ENCODE measurements at regions not wholly inside any gene's neighbourhood (a gene's known extent, or its start where the extent isn't known, plus 50 kb on each side); places are given as distances from the start of the nearest gene placed in this dataset.

DNA sequence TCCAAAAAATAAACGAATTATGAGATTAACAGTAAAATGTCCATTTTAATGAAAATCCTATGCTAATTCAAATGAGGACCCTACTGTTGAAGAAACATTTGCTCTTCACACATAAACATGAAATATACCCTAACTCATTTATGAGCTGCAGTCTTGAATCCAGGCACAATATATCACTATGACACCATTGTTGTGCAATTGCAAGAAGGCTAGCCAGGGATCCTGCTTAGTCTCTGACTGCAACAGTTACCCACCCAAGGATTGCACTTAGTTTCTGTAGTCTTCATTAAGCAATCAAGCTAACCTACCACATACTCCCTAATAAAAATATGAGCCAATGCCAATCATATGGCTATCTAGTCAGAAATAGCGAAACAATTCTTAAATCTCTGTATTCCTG lies 981.0 kb upstream of the FAT3 start:
- H3K4me2 ChIP-seq (ENCODE audit: low read length), result no peak overlapping the region
- no peak overlapping the region for H3K4me3 ChIP-seq (ENCODE audit: low read length)
- TF ChIP-seq EZH2phosphoT487 (IDR thresholded peaks at IDR 0.05; ENCODE audit: borderline replicate concordance, low read length), result no peak
- TF ChIP-seq, protein P1, sequence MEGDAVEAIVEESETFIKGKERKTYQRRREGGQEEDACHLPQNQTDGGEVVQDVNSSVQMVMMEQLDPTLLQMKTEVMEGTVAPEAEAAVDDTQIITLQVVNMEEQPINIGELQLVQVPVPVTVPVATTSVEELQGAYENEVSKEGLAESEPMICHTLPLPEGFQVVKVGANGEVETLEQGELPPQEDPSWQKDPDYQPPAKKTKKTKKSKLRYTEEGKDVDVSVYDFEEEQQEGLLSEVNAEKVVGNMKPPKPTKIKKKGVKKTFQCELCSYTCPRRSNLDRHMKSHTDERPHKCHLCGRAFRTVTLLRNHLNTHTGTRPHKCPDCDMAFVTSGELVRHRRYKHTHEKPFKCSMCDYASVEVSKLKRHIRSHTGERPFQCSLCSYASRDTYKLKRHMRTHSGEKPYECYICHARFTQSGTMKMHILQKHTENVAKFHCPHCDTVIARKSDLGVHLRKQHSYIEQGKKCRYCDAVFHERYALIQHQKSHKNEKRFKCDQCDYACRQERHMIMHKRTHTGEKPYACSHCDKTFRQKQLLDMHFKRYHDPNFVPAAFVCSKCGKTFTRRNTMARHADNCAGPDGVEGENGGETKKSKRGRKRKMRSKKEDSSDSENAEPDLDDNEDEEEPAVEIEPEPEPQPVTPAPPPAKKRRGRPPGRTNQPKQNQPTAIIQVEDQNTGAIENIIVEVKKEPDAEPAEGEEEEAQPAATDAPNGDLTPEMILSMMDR (IDR thresholded peaks at IDR 0.05; ENCODE audit: low read depth, low read length, poor library complexity, severe bottlenecking), result no peak

DNA sequence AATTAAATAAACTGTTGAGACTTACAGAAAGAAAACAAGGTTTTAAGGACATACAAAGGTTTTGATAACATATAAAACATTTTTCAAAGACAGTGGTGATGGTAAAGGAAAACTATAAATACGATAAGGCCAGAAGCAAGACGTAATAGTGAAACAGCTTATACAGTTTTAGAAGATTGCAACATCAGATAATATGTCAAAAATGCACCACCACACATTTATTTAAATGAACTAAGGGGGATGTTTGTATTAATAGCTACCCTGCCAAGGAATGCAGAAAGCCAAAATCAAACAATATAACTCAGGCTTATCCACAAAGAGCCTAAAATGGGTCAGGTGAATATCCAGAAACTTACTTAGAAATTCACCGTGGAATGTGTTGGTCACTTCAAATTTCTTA lies 981.6 kb upstream of the FAT3 start:
- Histone ChIP-seq H3K27me3 (ENCODE audit: control insufficient read depth, low read length) (no peaks in the 10 kb centered on the region), H3K36me3 (ENCODE audit: control insufficient read depth, low read length) (no peaks in the 10 kb centered on the region), H3K4me3 (ENCODE audit: low read length) (no peak overlapping the region), H3K9me3 (ENCODE audit: control insufficient read depth, insufficient read depth, low read length) (no peaks in the 10 kb centered on the region), H3K9me2 (replicated peaks; ENCODE audit: control insufficient read depth, low read length) (no peaks in the 10 kb centered on the region), H3K4me2 (ENCODE audit: low read length) (no peak overlapping the region), H4K20me1 (ENCODE audit: control insufficient read depth, insufficient read depth, low read depth, low read length) (no peaks in the 10 kb centered on the region), H3F3A (ENCODE audit: control insufficient read depth, insufficient read depth) (no peaks in the 10 kb centered on the region), H3K79me2 (ENCODE audit: control insufficient read depth, low read length) (no peaks in the 10 kb centered on the region), H3K4me1 (ENCODE audit: control insufficient read depth, low read length) (no peaks in the 10 kb centered on the region), H3K27ac (ENCODE audit: low read depth, low read length) (no peak overlapping the region)
- TF ChIP-seq, protein P1 (IDR thresholded peaks at IDR 0.05; ENCODE audit: low read depth, low read length, poor library complexity, severe bottlenecking), result no peak
- TF ChIP-seq EZH2phosphoT487 (IDR thresholded peaks at IDR 0.05; ENCODE audit: borderline replicate concordance, low read length), result no peak

More for the DNA sequence above, 981.0 kb upstream of the FAT3 start:
- Histone ChIP-seq H3K4me1 (ENCODE audit: control insufficient read depth, low read length) (no peaks in the 10 kb centered on the region), H3K9me3 (ENCODE audit: control insufficient read depth, insufficient read depth, low read length) (no peaks in the 10 kb centered on the region), H4K20me1 (ENCODE audit: control insufficient read depth, insufficient read depth, low read depth, low read length) (no peaks in the 10 kb centered on the region), H3K27me3 (ENCODE audit: control insufficient read depth, low read length) (no peaks in the 10 kb centered on the region), H3K9me2 (replicated peaks; ENCODE audit: control insufficient read depth, low read length) (no peaks in the 10 kb centered on the region), H3K27ac (ENCODE audit: low read depth, low read length) (no peak overlapping the region), H3F3A (ENCODE audit: control insufficient read depth, insufficient read depth) (no peaks in the 10 kb centered on the region), H3K79me2 (ENCODE audit: control insufficient read depth, low read length) (no peaks in the 10 kb centered on the region), H3K36me3 (ENCODE audit: control insufficient read depth, low read length) (no peaks in the 10 kb centered on the region)

DNA sequence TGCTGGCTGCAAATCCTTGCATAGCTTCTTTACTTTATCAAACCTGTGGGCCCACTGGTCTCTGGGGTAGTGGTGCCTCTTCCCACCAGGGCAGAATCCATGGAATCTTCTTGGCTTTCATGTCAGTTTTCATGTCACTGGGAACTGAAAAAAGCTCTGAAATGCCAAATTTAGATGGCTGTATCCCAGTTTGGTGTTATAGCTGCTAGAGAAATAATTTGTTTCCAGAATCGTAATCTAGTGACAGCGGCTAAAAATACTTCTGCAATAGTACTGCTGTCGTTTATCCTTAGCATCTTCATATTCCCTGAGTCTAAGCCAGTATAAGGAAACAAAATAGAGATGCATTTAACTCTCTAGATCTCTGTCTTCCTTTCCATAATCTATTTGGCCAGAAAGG lies 983.4 kb upstream of the FAT3 start:
- Histone ChIP-seq H3K4me3 (ENCODE audit: low read length) (no peak overlapping the region), H3F3A (ENCODE audit: control insufficient read depth, insufficient read depth) (no peaks in the 10 kb centered on the region), H3K4me2 (ENCODE audit: low read length) (no peak overlapping the region), H3K9me2 (replicated peaks; ENCODE audit: control insufficient read depth, low read length) (no peaks in the 10 kb centered on the region), H3K4me1 (ENCODE audit: control insufficient read depth, low read length) (no peaks in the 10 kb centered on the region), H3K27ac (ENCODE audit: low read depth, low read length) (no peak overlapping the region), H3K27me3 (ENCODE audit: control insufficient read depth, low read length) (no peaks in the 10 kb centered on the region), H3K79me2 (ENCODE audit: control insufficient read depth, low read length) (no peaks in the 10 kb centered on the region), H3K9me3 (ENCODE audit: control insufficient read depth, insufficient read depth, low read length) (no peaks in the 10 kb centered on the region), H4K20me1 (ENCODE audit: control insufficient read depth, insufficient read depth, low read depth, low read length) (no peaks in the 10 kb centered on the region), H3K36me3 (ENCODE audit: control insufficient read depth, low read length) (no peaks in the 10 kb centered on the region)
- no peak for TF ChIP-seq EZH2phosphoT487 (IDR thresholded peaks at IDR 0.05; ENCODE audit: borderline replicate concordance, low read length)
- TF ChIP-seq, protein P1 (IDR thresholded peaks at IDR 0.05; ENCODE audit: low read depth, low read length, poor library complexity, severe bottlenecking), result no peak

DNA sequence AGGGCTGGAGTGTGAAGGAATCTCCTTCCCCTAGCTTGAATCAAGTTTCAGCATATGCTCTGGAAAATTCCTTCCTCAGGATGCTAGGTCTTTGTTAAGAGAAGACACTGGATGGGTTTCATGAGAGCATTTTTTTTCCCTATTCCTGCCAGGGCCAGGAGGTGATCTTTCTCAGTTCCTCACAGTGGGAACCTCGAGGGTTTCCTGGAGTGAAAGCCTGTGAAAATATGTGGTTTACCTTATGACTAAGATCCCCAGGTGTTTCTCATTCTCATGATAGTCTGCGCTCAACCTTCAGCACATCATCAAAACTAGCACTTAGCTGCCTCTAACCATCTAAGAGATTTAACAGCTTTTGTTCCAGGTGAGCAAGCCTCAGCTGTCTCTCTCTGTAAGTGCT lies 985.3 kb upstream of the FAT3 start:
- no peak overlapping the region for H3K27ac ChIP-seq (ENCODE audit: low read depth, low read length)
- H3K36me3 ChIP-seq (ENCODE audit: control insufficient read depth, low read length), result no peaks in the 10 kb centered on the region
- no peaks in the 10 kb centered on the region for H3F3A ChIP-seq (ENCODE audit: control insufficient read depth, insufficient read depth)
- H3K4me2 ChIP-seq (ENCODE audit: low read length), result no peak overlapping the region
- no peaks in the 10 kb centered on the region for H3K79me2 ChIP-seq (ENCODE audit: control insufficient read depth, low read length)
- H3K4me1 ChIP-seq (ENCODE audit: control insufficient read depth, low read length), result no peaks in the 10 kb centered on the region
- H3K9me3 ChIP-seq (ENCODE audit: control insufficient read depth, insufficient read depth, low read length), result no peaks in the 10 kb centered on the region
- no peak for TF ChIP-seq EZH2phosphoT487 (IDR thresholded peaks at IDR 0.05; ENCODE audit: borderline replicate concordance, low read length)
- TF ChIP-seq, protein P1 (IDR thresholded peaks at IDR 0.05; ENCODE audit: low read depth, low read length, poor library complexity, severe bottlenecking), result no peak
- no peaks in the 10 kb centered on the region for H3K27me3 ChIP-seq (ENCODE audit: control insufficient read depth, low read length)
- H3K9me2 ChIP-seq (replicated peaks; ENCODE audit: control insufficient read depth, low read length), result no peaks in the 10 kb centered on the region
- H4K20me1 ChIP-seq (ENCODE audit: control insufficient read depth, insufficient read depth, low read depth, low read length), result no peaks in the 10 kb centered on the region
- no peak overlapping the region for H3K4me3 ChIP-seq (ENCODE audit: low read length)

Data from DOHH2 (cell line).